ENCODE measurements at regions not wholly inside any gene's neighbourhood (a gene's known extent, or its start where the extent isn't known, plus 50 kb on each side); places are given as distances from the start of the nearest gene placed in this dataset.
A peak's percentile ranks its signal among the peaks of the same experiment; 100 is the strongest.

DNA sequence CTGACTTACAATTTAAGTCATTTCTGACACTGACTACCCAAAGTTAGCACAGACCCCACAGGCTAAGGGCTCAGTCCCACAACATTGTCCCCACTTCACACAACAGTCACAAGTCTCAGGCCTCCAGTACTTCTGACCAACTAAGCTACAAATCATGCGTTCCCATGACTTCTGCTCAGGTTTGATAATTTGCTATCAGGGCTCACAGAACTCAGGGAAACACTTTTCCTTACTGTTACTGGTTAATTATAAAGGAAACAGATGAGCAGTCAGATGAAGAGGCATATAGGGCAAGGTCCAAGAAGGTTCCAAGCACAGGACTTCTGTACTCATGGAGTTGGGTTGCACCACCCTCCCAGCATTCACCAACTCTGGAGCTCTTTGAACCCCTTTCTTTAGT is 151.2 kb upstream of the TNR start:
- DNase-seq: no peak
- intact Hi-C loops (cut with DNase I): no loop called here

DNA sequence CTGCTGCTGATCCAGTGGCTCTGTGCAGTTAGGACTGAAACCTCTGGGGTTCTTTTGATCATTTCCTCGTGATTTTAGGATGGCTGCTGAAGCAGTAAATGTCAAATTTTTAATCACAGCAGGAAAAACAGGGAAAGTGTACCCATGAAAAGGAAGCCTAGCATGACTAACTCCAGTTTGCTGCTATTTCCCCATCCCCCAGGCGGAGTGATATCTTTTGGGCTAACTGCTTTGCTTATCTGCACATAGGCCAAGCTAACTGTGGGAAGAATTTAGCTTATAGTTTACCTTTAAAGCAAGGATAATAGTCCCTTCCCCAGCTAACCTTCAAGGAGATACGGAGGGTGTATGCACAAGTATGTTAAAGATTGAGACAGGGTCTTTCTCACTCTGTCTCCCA is 149.8 kb upstream of the TNR start:
- intact Hi-C loops (cut with DNase I): no loop called here
- no peak for DNase-seq

DNA sequence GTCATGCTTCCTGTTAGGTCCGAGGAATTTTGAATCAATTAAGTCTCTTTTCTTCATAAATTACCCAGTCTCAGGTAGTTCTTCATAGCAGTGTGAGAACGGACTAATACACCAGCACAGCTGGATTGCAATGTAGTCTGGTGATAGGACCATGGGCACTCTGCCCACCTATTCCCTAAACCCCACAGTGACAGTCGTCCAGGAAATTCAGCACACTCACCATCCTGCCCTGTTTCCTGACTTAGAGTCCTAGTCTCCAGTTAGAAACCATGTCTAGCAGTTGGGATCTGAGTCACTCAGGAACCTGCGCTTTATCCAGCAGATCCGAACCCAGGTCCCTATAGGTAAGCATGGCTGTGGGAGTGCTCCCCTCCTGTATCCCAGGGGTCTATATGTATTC is 149.3 kb upstream of the TNR start:
- no peak for DNase-seq
- intact Hi-C loops (cut with DNase I): no loop called here

DNA sequence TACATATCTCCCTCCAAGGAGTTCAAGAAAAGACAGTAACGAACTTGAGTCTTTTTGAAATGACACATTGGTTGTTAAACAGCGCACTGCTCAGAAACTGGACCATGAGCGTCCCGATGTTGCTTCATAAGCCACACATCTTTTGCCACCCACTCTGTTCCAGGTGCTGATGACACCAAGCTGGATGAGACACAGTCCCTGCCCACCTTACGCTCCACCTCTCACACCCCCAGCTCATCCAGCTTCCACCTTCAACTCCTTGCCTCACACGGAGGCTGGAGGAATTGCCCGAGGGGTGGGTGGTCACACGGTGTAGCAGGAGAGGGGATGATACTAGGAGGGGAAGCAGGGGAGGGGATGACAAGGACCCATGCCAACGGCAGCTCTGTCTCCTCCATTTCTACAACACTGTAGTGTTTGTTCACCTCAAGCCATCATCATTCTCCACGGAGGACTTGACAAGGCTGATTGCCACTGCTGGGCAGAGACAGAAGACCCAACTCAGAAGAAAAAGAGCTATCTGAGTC is 148.5 kb upstream of the TNR start:
- intact Hi-C loops (cut with DNase I): no loop called here
- peak in 3 of 42 donors; percentile 25 to 53 (median 31) for DNase-seq

DNA sequence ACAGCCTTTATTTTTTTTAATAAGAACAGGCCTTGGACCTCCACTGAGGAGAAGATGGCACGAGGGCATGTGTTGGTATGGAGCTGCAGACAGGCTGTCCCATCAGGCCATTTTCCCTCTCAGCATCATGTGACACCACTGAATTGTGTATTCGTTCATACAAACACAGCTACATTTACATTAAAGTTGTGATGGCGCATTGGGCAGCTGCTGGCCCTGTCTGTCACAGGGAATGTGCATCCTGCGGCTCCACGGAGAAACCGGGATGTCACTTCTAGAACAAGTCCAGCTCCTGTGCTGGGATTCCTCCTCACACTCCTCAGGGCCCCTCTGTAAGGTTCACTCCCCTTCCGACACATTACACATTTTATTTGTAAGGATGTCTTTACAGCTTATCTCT is 147.6 kb upstream of the TNR start:
- no peak for DNase-seq
- intact Hi-C loops (cut with DNase I): no loop called here

DNA sequence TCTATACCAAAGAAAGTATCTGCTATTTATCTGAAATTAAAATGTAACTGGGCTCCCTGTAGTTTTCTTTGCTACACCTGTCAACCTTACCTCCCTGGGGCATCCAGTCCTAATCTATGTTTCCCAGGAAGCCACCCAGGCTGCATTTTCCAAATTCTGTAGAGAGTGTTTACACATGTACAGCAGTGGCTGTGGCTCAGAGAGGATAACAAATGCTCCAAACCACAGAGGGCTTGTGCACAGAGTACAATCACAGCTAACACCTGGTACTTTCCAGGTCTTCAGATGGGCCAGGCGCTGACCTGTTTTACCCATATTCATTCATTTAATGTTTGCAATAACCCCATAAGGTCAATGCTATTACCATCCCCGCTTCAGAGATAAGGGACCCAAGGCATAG is 146.5 kb upstream of the TNR start:
- intact Hi-C loops (cut with DNase I): loop anchor here (5.0 to 10.0 kb wide), 2 partner anchors 148 to 215 kb away; partner anchors contain the start of gene TNR
- no peak for DNase-seq

DNA sequence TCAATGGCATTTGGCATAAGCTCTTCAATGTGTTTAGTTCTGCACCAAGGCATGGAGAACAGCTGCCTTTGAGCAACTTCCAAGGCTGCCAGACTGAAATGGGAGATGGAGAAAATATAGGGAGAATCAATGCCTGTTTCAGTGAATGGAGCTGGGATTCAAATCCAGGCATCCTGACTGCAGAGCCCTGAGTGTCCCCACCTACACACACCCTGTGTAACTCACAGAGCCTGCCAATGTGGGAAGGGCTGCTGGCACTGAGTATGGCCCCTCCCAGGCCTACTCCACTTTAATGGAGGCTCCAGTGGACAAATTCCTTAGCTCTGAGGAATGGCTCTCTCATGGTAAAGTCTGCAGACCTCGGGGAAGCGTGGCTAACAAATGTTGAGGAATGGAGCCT is 145.6 kb upstream of the TNR start:
- DNase-seq: peak in 1 of 42 donors; percentile 34
- intact Hi-C loops (cut with DNase I): loop anchor here (5.0 to 10.0 kb wide), 2 partner anchors 147 to 214 kb away; partner anchors contain the start of gene TNR

DNA sequence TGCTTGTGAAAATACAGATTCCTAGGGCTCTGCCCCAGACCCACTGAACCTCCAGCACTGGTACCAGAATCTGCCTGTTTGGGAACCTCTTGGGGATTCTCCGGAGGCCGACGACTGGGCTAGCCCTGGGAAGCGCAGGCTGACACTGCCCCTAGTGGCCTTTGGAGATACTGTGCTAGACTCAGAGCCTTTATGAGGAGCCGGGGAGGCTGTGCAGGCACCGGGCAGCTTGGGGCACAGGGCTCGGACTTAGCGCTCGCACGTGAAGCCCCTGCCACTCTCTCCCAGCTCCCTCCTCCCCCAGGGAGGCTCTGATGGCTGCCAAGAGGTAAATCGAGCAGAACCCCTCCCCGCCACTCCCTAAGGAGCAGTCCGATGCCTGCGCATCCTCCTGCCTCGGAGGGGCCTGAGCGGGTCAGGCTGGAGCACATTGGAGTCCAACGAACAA is 144.6 kb upstream of the TNR start:
- intact Hi-C loops (cut with DNase I): loop anchor here (5.0 to 10.0 kb wide), 2 partner anchors 146 to 213 kb away; partner anchors contain the start of gene TNR
- peak; percentile 76 to 95 (median 87) for DNase-seq

DNA sequence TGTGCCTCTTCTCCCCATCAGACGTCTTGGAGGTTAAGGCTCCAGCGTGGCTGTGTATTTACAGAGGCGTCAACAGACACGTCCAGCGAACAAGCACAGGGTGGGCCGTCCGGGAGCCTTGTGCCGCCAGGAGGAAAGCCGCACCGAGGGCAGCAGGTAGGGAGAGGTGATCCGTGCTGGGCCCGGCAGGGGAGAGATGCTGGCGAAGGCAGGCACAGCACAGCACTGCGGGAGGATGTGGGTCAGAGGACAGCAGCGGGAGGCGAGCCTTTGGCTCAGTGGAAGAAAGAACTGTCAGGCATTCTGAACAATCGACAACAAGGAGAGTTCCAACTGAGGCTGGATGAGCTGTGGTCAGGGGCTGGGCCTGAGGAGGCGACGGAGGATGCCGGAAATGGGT is 144.1 kb upstream of the TNR start:
- peak in 6 of 42 donors; percentile 25 to 40 (median 32) for DNase-seq
- intact Hi-C loops (cut with DNase I): loop anchor here (5.0 to 10.0 kb wide), 2 partner anchors 145 to 213 kb away; partner anchors contain the start of gene TNR

DNA sequence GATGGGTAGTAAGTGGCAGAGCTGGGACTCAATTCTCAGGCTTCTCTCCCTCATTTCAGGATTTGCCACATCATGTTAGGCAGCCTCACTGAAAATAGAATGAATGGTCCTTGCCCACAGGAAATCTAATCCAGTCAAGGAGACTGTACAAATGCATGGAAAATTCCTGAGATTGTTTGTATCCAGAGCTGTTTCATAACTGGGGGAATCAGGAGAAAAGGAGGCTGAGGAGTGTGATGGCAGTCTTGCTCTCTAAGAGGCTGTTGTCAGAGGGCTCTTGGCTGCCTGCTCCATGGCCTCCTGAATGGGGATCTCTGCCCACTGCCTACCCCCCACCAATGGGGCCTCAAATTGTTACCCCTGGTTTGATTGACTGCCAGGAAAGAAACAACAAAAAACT is 141.9 kb upstream of the TNR start:
- DNase-seq: peak in 2 of 42 donors; percentile 25 to 34
- intact Hi-C loops (cut with DNase I): loop anchor here (5.0 to 10.0 kb wide), 2 partner anchors 143 to 211 kb away; partner anchors contain the start of gene TNR

DNA sequence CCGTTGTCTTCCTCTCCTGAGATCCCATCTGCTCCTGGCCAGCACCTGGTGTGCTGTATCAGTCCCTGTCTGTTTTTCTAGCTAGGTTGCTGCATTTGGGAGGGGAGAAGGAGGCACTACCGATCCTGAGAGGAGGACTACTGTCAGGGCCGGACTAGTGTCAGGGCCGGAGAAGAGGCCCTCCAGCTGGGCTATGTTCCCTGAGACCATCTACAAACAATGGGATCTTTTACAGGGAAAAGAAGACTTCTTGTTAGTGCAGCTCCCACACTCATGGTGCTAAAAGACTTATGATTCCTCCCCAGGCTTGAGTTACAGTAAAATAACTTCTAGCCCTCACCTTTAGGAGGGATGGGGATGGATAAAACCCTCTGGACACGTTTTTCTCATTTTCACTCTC is 141.0 kb upstream of the TNR start:
- peak in 5 of 42 donors; percentile 25 to 56 (median 46) for DNase-seq
- intact Hi-C loops (cut with DNase I): loop anchor here (10.0 kb wide), 1 partner anchor 210 kb away; no protein-coding TSS in a partner anchor

DNA sequence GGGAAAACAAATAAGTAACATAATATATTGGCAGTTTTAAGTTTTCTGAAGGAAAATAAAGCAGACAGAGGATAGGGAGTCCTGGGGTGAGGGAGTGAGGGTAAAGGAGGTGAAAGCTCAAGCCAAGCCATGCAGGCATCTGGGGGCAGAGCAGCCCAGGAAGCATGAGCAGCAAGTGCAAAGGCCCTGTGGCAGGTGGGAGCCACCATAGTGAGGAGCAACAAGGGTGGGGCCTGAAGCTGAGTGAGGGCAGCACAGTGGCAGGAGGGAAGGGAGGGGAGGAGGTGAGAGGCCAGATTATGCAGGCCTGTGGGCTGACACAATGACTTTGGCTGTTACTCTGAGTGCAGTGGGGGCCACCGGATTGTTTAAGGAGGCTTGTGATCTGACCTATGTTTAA is 138.8 kb upstream of the TNR start:
- intact Hi-C loops (cut with DNase I): loop anchor here (10.0 kb wide), 1 partner anchor 207 kb away; no protein-coding TSS in a partner anchor
- DNase-seq: no peak

DNA sequence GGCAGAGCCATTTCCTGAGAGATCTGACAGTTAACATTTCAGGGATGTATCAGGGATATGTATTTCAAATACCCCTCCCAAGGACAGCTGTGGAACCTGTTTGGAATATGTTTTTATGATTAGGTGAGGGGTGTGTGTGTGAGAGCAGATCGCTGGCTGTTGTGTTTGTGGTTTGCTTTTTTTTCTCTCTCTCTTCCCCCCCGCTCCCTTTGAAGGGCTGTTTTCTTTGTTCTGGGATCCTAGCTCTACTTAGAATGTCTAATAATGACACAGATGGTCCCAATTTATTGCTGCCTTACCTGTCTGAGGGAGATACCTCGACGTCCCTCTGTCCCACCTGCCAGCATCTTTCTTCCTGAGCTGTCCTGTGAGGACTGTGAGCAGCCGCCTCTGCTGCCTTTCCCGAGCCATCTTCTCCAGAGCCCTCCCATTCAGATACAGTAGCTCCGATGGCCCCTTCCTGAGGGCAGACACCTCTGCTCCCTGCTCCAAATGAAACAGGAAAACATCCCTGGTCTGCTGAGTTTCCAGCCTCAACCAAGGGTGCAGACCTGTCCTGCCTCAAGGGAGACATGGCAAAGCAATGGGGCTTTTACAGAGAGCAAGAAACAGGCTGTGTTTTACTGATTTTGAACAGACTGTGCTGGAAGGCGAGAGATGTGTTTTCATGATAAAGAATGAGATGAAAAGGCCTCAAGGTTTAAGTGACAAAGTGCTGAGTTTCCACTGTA is 138.0 kb upstream of the TNR start:
- intact Hi-C loops (cut with DNase I): loop anchor here (10.0 kb wide), 1 partner anchor 207 kb away; no protein-coding TSS in a partner anchor
- DNase-seq: no peak

DNA sequence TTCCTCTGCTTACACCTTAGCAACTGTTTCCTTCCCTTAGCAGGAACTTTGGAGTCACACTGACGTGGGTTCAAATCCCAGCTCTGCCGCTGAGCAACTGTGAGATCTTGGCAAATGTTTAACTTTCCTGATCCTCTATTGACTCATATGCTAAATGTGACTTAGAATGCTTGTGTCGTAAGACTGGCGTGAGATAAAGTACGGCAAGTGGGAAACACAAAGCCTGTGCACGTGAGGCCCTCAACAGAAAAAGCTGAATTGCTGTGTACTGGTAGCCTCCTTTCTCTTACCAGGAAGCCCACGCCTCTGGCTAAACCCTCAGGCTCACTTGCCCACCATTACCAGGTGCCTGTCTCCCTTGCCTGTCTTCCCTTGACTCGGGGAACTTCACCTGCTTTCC is 135.4 kb upstream of the TNR start:
- intact Hi-C loops (cut with DNase I): no loop called here
- no peak for DNase-seq

DNA sequence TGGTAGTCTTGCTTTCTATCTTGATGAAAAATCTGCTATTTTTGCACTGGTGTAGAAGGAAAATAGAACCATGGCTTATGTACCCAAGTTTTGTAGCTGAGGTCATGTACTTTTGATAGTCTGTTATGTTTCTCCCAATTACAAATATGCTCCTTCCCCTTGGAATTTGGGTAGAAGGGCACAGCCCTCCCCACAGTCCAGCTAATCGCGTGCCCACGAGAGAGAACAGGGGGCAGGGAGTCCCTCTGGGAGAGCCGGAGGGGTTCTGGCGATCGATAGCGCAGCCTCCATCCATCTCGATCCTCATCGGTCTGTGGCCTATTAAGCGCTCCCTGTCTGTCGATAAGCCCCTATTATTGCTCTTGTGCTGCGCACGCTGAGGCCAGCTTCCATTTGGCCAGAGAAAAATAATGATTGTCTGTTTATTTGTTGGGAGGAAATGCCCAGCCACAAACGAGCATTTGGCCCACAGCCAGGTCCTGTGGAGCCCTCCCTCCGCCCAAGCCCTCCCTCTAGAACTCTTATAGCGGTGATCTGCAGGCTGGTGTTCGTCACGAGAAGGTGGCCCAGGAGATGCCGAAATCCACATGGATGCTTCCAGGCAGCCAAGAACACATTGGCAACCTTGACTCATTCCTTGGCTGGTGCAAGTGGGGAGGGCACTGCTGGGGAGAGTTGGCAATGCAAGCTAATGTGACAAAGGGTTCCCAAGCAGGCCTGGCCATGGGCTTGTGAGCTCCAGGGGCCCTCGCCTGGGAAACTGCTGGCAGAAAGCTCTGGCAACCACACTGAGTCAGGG is 134.7 kb upstream of the TNR start:
- DNase-seq: peak; percentile 39 to 90 (median 64)
- intact Hi-C loops (cut with DNase I): no loop called here

DNA sequence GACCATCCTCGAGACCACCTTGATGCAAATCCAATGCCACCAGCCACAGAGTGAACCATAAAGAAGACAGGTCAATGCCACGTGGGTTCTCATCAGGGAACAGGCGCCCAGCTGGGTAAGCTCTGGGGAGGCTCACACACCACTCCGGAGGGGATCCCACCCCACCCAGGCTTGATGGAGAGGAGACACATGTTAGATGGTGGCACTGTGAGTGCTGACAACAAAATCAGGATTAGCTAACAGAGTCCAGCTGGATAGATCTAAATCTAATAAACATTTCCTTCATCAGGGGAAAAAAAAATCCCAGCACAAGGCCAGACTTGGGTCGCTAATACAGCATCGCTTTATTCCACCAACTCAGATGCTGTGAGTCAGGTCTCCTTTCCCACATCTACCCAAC is 132.2 kb upstream of the TNR start:
- intact Hi-C loops (cut with DNase I): no loop called here
- DNase-seq: no peak

DNA sequence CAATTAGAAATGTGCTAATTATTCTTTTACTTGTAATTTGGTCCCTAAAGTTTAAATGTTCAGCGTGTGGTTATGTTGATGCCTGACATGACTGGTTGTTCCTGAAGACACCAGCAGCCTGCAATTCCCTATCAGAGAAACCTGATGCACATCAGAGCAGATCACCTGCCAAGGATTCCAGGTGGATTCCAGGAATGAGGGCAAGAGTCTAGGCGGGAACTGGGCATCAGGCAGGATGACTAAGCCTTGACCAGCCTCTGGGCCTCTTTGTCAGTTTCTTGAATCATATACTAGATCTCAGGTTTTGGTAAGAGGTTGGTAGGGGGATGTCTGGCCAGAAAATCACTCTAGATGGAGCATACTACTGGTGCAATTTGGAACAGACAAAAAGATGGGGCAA is 130.7 kb upstream of the TNR start:
- intact Hi-C loops (cut with DNase I): no loop called here
- DNase-seq: no peak

DNA sequence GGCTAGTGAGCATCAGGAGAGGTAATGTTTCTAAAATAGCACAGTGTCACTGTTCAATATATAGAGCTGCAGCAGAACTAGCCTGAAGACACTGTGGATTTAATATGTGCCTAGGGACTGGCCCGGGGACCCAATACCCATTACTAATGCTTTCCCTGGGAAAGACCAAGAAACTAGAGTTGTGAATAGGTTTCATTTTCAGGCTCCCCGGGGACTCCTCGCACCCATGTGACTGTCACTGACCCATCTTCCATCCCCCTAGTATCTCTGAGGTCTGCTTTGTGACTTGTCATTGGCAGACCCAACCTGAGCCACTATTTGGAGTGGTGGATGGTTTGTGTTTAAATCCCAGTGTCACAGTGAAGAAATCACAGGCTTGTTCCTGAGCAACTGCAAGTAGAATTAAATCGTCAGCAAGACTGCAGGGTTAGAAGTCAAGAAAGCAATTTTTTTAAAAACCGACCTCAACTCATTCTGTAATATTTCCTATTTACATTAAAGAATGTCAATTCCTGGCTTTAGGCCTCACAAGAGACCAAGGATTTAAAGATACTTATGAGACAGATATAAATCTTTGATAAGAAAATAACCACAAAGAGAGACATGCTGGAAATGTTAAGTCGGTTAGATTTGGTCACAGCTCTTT is 130.0 kb upstream of the TNR start:
- intact Hi-C loops (cut with DNase I): no loop called here
- DNase-seq: no peak

DNA sequence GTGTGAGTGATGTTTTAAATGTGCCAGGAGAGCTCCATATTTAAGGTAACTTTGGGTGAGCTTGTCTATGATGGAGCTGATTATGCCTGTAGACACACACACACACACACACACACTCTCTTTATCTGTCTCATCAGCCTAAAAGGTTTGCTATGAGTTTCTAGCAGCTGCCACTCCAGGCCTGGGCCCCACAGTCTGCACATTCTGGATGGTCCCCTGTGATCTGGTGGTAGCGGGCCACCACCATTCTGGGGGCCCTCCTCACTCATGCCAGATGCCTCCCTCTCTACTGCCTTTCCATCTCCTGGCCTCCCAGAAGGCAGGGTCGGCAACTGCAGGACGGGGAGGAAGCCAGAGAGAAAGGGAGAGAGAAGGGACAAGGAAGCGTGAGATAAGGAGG is 129.2 kb upstream of the TNR start:
- intact Hi-C loops (cut with DNase I): no loop called here
- DNase-seq: no peak

All from head of caudate nucleus (tissue), 42 donors.